GM19455 (cell line): ENCODE measurements at regions not wholly inside any gene's neighbourhood (a gene's known extent, or its start where the extent isn't known, plus 50 kb on each side); places are given as distances from the start of the nearest gene placed in this dataset.
A peak's percentile ranks its signal among the peaks of the same experiment; 100 is the strongest.
"Not testable (repeated sequence)": the region's sequence is repeated elsewhere in the genome, so short reads cannot be mapped to it uniquely, and the experiment has no call there.

Experiments
- ATAC-seq: cut with Tn5 transposase; IDR thresholded peaks from one replicate; pipeline ENCODE4 v1.9.1; 2021; ENCODE audit not compliant: unreplicated experiment

DNA sequence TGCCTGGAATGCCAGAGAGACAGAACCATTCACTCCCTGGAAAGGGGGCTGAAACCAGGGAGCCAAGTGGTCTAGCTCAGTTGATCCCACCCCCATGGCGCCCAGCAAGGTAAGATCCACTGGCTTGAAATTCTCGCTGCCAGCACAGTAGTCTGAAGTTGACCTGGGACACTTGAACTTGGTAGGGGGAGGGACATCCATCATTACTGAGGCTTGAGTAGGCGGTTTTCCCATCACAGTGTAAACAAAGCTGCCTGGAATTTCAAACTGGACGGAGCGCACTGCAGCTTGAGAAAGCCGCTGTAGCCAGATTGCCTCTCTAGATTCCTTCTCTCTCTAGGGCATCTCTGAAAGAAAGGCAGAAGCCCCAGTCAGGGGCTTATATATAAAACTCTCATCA, 310.7 kb upstream of the DPPA4 start:
- ATAC-seq = no peak

GRCh38 chr3:109656225-109656624, 318.9 kb upstream of the DPPA4 start:
- no peak for ATAC-seq

DNA sequence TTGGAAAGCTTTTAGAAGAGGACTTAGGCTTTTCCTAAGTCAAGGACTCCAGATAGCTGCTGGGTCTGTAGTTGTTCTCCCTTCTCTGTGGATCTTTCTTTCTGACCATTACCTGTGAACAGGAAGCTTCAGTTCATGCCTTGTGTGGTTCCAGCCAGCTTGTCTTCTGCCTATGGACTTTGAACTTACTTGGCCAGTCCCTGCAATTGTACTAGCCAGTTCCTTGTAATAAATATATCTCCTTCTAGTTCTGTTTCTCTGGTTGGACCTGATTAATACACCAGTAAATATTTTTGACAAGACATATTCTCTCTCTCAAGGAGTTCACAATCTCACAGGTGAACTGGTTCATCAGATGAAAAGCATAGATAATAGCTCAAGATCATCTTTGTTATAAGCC, 341.3 kb upstream of the DPPA4 start:
- ATAC-seq = no peak

DNA sequence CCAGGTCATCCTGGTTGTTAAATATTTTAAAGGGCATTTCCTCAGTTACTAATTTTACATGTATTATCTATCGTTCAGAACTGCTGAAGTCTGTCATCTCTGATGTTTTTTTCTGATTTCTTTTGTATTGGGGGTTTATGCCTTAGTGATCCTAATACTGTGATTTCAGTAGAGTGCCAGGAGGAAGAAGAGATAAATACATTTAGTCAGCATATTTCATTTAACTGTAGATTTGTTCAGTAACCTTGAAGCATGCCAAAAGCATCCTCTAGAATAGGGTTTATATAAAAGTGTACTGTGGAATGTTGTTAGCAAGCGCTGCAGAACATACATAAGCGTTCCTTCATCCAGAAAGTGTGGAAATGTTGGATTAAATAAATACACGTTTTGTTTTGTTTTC, 342.3 kb upstream of the DPPA4 start:
- no peak for ATAC-seq

DNA sequence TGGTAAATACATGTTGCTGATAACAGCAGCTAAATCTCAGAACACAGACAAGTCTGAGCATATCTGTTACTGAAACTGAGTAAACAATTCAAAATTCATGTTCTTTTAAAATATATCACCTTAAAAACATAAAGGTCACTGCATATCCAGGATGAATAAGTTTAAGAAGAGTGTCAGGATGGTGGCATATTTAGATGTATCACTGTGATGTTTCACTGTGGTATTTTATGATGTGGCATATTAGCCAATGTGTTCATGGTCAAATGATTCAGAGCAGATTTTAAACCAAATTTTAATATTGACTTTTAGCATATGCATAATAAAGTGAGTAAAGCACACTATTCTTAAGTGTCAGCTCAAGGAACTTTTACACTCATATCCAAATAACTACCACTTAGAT, 346.4 kb upstream of the DPPA4 start:
- ATAC-seq = no peak

- no peak for ATAC-seq
Observed at GRCh38 chr3:109685084-109686079, 348.0 kb upstream of the DPPA4 start.

GRCh38 chr3:109687626-109688025, 350.3 kb upstream of the DPPA4 start:
- no peak for ATAC-seq

- no peak for ATAC-seq
Observed at GRCh38 chr3:109696932-109697331, 359.6 kb upstream of the DPPA4 start.

DNA sequence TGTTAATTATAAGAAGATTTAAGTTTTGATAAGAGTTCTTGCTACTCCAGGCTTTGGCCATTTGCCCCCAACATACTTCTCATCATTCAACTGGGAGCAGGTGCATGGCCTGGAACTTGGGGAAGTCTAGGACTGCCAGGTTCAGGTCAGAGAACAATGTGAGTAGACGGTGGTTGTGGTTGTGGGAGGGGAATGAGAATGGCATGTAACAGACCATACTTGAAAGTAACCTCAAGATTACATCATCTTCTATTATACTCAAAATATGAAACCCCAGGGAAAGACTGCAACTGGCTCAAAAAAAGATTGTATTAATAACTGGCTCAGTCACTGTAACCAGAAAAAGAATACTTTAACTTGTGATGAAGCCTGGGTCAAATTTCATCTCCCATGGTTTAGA, 364.9 kb upstream of the DPPA4 start:
- ATAC-seq = no peak

DNA sequence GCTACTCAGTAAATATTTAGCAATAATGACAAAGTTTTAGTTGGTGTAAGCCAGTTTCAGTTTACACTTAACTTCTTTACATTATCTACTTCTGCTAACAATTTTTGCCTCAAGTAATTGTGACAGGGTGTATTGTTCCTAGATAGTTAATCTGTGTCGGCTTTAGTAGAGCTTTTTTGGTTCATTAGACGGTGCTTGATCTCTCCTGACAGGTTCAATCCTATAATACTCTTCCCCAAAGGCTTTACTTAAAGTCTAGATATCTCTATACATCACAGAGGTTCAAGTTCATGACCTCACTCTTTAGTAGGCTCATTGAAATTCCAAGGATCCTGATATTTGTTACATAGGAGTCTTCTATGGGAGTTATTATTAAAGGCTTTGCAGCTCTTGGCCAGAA, 365.6 kb upstream of the DPPA4 start:
- ATAC-seq = no peak

- ATAC-seq = not testable (repeated sequence)
Observed at GRCh38 chr3:109705133-109705532, 367.8 kb upstream of the DPPA4 start.

DNA sequence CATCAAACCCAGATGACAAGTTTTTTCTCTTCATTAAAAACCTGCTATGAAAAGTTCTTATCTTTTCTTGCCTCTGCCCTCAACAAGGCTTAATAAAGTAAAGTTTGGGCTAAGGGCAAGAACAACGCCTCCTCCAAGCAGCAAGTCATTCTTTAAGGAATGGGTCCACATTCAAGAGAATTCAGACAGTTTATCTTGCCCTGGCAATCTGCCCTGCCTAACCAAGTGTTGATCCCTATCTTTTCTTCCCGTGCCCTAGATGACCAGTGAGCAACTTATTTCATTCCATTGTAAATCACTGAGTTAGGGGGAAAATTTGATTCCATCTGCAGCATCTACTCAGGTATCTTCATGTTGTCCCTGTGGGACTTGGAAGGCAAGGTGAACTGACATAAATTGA, 370.3 kb upstream of the DPPA4 start:
- no peak for ATAC-seq

DNA sequence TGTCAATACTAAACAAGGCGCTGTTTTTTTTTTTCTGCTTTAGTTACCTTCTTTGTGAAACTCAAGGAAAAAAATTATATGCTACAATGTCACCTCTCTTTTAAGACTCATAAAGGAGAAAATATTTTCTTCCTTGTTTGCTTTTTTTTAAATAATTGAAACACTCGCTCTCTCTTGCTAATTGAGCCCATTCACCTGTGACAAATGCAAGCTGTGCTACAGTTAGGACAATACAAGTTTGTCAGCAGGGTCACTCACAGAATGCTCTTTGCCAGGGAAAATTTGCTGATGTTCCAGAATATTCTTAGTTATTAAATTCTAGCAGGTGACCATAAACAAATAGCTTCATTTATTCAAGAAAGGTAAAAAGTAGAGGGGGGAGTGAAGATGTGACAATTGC, 375.9 kb upstream of the DPPA4 start:
- no peak for ATAC-seq

DNA sequence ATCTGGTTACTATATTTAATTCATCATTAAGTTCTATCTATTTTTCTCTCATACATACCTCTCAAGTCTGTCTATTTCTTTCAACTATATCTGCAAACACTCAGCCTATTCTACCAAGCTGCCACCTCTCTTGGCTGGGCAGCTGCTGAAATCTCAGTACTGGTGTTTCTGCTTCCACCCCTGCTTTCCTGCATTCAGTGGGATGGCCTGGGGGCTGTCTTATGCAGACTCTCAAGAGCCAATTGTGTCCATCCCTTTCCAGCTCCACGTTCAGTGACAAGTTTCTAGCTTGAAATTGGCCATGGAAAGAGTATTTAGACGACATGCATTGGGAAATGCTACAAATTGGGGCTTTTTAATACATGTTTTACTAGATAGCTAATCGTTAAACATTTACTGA, 378.4 kb upstream of the DPPA4 start:
- ATAC-seq = no peak

DNA sequence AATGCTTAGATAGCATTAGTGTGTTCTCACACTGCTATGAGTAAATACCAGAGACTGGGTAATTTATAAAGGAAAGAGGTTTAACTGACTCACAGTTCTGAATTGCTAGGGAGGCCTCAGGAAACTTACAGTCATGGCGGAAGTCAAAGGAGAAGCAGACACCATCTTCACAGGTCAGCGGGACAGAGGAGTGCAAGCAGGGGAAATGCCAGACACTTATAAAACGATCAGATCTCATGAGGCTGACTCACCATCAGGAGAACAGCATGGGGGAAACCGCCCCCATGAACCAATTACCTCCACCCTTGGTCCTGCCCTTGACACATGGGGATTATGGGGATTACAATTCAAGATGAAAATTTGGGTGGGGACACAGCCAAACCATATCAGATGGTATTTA, 381.5 kb upstream of the DPPA4 start:
- no peak for ATAC-seq

DNA sequence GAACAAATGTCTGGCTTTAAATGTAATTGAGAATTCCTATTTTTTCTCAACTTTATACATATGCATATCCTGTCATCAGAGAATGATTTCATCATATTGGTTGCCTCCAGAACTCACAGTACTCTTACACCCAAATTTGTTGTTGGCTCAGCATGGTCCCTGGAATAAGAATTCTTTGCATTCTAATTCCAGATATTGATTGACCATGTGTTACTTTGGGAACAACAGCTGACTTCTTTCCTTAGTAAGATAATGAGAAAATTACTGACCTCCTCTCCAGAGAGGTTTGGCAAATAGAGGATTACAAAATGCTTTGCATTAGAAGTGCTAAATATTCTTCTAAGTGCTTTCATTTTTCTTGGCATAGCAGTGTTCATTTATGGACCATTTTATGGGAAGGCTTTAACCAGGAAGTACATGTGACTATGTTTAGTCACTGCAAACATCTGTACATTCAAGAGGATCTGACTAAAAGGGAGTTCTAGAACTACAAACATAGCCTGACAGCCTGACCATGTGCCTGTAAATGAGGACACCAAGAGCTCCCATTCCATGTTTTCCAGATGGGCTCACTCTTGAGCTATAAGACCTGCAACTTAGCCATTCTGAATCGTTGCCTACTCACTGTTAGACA, 391.6 kb upstream of the DPPA4 start:
- no peak for ATAC-seq

- peak; percentile 91 for ATAC-seq
Observed at GRCh38 chr3:109731639-109732473, 394.5 kb upstream of the DPPA4 start.

DNA sequence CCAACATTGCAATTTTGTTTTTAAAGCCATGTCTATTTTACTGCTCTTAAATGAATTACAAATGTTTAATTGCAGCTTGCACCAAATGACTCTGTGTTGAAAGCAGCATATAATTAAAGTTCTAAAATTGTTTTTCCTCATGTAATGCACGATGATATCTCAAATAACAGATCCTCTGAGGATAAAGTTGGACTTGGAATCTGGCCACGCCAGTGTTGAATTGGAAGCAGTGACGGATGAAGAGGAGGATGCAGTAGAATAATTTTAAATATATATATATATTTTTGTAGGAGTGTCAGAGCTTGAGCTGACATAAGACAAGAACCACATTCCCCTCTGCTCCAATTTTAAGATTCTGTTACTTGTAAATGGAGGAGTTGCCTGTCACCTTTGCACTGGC, 406.6 kb upstream of the DPPA4 start:
- ATAC-seq = no peak

DNA sequence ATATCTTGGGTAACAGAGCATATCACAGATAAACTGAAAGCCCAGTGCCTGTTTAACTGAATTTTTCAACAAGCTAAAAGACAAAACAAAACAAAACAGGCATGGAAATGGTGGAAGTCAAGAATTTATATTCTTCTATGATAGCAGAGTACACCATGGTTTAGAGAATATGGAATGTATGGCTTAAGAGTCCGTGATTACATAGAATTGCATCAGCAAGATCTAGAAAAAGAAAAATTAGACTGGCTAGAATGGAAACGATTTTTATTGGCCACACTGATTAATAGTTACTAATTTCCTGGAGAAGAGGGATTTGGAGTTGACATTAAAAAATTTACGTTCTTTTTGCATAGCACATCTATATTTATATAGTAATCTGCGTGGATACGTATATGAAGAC, 435.2 kb upstream of the DPPA4 start:
- ATAC-seq = no peak

DNA sequence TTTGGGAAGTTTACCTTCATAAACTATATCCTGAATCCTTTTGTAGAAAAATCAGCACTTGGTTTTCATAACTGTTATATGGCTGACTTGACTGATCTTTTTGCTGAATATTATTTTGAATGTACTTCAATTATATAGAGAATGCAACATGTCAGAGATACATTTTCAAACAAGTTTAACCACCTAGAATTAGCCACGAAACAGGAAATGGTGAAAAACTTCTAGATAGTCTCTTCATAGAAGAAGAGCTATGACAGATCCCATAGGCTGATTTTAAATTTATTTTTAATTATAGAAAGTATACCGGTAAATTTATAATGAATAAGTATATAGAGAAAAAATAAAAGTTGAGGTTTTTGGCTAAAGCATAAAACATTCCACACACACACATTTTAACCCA, 436.8 kb upstream of the DPPA4 start:
- ATAC-seq = no peak

GRCh38 chr3:109784285-109784684, 446.9 kb upstream of the DPPA4 start:
- no peak for ATAC-seq
